ENCODE measurements at regions not wholly inside any gene's neighbourhood (a gene's known extent, or its start where the extent isn't known, plus 50 kb on each side); places are given as distances from the start of the nearest gene placed in this dataset.

- TF ChIP-seq EZH2 (IDR thresholded peaks at IDR 0.05; ENCODE audit: borderline replicate concordance) (no peak), CTCF (IDR thresholded peaks at IDR 0.05; ENCODE audit: poor library complexity) (no peak), EZH2phosphoT487 (IDR thresholded peaks at IDR 0.05; ENCODE audit: low read depth, severe bottlenecking, unreplicated experiment) (no peak)
Observed at GRCh38 chr2:3138621-3139020, 239.0 kb downstream of the EIPR1 start.
